Amygdala (tissue), 56 donors: ENCODE measurements at regions not wholly inside any gene's neighbourhood (a gene's known extent, or its start where the extent isn't known, plus 50 kb on each side); places are given as distances from the start of the nearest gene placed in this dataset.

Source experiments
- DNase-seq, 56 donors: peaks; one replicate each; lab custom pipeline; 2025; lab: John Stamatoyannopoulos, UW

DNA sequence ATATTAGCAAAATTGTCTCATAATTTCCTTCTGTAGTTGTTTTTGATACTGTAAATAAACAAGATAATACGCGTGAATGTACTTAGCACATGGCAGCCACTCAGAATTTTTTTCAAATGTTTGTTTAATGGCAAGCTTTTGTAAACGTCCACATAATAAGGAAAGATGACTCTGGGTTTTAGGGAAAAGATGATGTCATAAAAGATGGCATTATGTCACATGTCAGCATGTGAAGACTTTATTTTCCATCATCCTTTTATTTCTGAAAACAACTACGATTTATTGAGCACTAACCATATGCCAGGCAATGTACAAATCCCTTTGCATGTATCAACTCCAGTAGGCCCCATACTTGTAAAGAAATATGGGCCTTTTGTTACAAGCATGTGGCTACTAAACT lies 139.9 kb downstream of the C11orf91 start:
- DNase-seq = no peak

DNA sequence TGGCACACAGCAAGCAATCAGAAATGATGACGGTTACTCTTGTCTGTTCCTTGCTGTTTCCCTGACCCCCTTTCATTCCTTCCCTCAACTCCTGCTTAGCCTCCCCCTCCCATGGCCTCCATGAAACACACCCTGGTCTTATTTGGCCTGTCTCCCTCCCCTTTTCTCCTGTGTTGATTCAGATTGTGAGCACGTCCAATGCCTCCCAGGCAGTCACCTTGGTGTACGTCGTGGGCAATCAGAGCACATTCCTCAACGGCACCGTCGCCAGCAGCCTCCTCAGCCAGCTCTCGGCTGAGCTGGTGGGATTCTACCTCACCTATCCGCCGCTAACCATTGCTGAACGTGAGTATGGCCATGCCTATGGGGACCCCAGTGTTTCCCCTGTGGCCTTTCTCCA lies 141.1 kb downstream of the C11orf91 start:
- DNase-seq = no peak

GRCh38 chr11:33558097-33558496 lies 142.5 kb downstream of the C11orf91 start:
- DNase-seq = no peak

DNA sequence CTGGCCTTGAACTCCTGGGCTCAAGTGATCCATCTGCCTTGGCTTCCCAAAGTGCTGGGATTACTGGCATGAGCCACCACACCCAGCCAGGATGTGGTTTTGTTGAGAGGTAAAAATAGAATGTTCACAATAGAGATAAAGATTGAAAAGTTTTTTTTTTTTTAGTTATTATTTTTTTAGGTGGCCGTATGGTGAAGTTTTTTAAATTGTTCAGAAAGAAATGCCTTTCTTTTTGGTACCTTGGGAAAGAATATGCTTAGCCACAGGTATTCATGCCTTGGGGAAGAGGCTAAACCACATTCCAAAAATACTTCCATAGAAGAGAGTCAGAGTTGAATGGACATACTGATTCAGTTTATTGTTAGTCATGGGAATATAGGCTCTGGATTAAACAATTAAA lies 143.4 kb downstream of the C11orf91 start:
- no peak for DNase-seq

- DNase-seq = no peak
These were observed 146.4 kb downstream of the C11orf91 start for GRCh38 chr11:33554219-33554618.

DNA sequence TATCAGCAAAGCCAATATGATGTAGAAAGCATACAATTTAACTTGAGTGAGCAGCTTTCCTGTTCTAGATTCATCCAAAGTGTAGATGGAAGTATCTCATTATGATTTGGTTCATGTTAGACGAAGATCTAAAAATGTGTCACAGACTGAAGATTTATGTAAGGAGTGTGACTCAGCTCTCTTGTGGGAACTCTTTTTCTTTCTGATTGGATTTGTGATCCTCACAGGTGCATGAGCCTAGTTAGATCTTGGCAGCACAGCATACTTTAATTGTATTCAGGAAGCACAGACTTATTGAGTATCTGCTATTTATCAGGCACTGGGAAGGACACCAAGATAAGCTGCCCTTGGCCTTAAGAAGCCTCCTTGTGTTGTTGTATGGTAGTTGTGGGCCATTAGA lies 147.1 kb downstream of the C11orf91 start:
- no peak for DNase-seq

DNA sequence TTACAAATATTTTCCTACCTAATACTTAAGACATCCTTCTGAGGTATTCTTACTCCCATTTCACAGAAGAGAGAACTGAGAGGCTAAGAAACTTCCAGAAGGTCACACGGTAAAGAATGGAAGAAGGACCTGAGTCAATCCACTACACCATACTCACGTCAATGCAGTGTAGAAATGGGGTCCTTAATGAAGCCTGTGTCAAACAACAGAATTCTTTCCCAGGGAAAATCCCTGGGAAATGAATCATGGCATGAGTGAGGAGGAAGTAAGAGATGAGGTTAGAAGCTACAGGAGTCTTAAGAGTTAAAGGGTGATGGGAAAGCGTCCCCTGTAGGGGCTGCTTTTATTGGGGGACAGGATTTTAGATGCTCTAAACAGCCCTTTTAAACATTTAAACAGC lies 147.9 kb downstream of the C11orf91 start:
- DNase-seq = no peak

DNA sequence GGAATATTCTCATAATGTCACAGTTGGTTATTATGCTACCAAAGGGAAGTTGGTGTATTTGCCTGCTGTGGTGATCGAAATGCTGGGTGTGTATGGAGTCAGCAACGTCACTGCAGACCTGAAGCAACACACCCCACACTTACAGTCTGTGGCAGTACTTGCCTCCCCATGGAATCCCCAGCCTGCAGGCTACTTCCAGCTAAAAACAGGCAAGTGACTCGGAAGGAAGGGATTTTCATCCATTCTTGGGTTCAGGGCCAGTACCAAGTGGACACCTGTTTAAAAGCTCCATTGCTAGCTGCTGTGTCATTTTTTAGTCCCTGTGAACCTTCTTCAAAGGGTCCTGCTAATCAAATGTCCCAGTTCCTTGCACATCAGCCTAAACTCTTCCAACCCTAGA lies 149.6 kb downstream of the C11orf91 start:
- no peak for DNase-seq

GRCh38 chr11:33549483-33549882 lies 151.1 kb downstream of the C11orf91 start:
- no peak for DNase-seq

DNA sequence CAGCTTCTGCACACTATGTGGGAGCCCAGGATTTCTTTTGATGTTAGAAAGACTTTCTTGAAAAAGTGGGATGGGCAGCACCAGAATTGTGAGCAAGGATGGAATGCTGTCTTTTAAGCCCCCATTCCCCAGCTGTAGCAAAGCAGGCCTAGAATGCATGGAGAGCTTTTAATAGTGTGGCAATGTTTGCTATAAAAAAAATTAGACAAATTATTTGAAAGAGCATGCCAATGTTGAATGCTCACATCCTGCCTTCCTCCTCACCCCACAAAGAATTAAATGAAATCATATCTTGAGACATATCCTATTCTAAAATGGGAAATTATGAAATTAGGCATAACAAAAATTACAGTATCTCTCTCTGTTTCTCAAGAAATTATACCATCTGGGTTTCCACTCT lies 154.7 kb downstream of the C11orf91 start:
- DNase-seq = no peak

GRCh38 chr11:33544593-33545373 lies 155.8 kb downstream of the C11orf91 start:
- no peak for DNase-seq

GRCh38 chr11:33543823-33544222 lies 156.8 kb downstream of the C11orf91 start:
- DNase-seq = no peak

- peak in 23 of 56 donors; percentile 3 to 65 (median 22) for DNase-seq
These were observed 157.7 kb downstream of the C11orf91 start for GRCh38 chr11:33542921-33543320.

DNA sequence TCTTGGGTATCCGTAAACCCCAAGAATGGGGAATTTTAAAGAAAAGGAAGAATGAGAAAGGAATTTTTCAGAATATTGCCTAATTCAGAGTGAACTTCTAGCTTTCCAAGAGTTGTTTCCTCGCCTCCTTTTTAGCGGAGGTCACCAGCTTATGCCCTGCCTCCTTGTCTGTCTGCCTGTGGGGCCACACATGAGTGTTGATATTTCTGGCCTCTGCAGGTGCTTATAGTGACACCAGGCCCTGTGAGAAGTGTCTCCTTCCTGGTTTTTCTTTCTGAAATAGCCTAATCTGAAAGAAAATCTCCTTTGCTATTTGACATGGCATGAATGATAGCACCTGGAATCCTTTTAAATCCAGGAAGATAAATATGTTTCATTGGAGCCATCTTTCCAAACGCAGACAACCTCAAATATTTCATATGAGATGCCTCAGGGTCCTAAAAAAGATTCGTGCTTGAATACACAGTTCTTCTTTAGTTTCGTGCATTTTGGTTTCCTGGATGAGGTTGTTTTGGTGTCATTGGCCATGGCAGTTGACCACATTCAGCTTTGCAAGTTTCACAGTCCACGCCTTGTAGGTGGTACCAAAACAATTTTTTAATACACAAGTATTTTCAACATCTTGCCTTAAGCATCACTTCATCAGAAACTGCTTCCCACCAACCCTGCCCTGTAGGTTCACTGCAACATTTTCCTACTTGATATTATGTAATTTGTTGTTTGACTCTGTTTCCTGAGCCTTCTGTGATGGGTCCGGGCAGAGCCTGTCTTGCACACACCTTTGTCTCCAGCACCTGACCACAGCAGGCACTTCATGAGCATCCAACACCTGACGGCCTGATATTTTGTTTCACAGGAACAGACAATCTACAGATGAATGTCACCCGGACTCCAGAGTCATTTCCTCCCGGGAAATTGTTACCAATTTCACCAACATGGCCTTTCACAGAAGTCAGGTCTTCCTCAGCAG lies 159.4 kb downstream of the C11orf91 start:
- no peak for DNase-seq

DNA sequence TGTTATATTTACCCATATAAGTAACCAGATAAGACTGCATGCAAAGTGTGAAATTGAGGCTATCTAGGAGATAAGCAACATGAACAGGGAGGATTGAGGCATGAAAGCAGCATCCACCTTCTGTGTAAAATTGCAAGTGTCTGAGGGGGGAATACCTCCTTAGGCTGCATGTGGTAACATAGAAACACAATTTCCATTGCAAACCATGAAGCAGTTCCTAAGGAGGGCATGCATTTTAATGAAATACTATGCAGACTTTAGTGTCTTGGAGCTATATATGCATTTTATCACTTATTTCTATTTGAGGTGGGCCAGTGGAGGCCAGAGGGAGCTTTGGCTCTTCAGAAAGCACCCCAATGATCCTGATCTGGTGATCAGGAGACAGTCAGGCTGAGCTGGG lies 160.2 kb downstream of the C11orf91 start:
- DNase-seq = no peak

DNA sequence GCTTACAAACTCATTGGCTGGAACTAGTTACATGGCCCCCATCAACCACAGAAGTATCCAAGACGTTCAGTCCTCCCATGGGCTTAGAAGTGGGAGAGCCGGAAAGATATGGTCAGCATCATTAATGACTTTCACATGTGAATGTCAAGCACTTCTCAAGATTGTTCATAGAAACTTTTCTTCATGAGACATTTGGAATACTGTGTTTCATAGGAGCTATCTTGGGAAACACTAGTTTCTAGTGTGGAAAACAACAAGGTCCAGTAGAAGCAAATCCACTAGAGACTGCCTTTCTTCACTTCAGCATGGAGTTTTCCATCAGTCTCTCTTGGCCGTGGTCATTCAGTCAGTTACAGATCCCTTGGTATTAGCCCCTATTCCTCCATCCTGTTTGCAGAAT lies 160.9 kb downstream of the C11orf91 start:
- DNase-seq = no peak

- DNase-seq = no peak
These were observed 161.9 kb downstream of the C11orf91 start for GRCh38 chr11:33538726-33539125.

- DNase-seq = no peak
These were observed 164.4 kb downstream of the C11orf91 start for GRCh38 chr11:33536178-33536577.

DNA sequence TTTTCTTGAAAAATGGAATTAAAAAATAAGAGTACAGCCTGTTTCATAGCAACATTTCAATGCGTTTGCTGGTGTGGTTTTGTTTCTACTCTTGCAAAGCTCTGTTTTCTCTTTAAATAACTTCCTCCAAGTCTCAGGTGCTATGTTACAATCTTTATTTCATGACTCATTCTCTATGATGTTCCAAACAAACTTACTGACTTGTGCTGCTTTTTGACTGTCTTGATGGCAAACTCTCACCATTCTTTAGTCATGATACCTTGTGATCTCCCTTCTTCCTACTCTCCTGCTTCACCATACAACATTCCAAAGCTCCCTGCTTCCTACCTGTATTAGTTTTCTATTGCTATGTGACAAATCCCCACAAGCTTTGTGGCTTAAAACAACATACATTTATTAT lies 166.1 kb downstream of the C11orf91 start:
- no peak for DNase-seq

DNA sequence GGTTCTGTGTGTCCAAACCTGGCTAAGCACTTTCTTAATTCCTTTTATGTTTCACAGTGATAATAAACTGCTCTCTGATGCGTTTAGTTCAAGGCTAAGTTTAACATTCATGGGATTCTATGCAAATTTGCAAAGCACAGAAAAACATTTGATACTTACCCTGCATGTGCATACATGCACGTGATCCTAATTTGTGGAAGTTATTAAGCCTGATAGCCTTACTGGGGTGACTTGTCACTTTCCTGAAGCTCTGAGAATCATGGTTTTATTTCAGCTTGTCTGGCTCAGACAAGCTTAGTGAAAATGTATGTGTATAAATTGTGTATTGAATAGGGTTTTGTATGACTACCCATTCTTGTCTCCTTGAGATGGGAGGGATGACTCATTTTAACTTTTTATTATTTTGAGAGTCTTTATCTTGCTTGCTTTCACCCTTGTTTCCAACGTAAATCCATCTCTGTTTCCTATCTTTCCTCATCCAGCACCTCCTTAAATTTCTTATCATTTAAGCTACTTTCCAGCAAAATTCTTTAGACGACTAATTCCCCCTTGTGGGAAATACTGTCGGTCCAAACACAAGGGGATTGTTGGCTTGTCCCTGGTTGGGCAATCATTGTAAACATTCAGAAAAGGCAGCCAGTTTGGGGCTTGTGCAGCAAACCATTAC lies 167.1 kb downstream of the C11orf91 start:
- DNase-seq = no peak

GRCh38 chr11:33532720-33533385 lies 167.8 kb downstream of the C11orf91 start:
- DNase-seq = no peak
